Panc1 (cell line): ENCODE measurements at regions not wholly inside any gene's neighbourhood (a gene's known extent, or its start where the extent isn't known, plus 50 kb on each side); places are given as distances from the start of the nearest gene placed in this dataset.

ENCODE experiments used
- ATAC-seq: fragments of 200-7000 bp; cut with Tn5 transposase; 2 replicates; pipeline ENCODE4 v1.9.1; 2020; ENCODE audit warnings: mild to moderate bottlenecking, moderate library complexity
- BruUV-seq: library from RNA; stranded (reverse); fragments of 400-500 nt; replicated peaks from 2 replicates; lab custom pipeline; 2021; lab: Mats Ljungman, UMichigan
- CTCF ChIA-PET: fragments of 300-600 bp; sonication (Branson Sonifier 250); formaldehyde crosslinking; loops from one replicate; lab custom pipeline; 2022; ENCODE audit warnings: antibody characterized with exemption; lab: Charles Lee
- POLR2A ChIA-PET: fragments of 300-600 bp; sonication (Branson Sonifier 250); formaldehyde crosslinking; loops from one replicate; lab custom pipeline; 2022; ENCODE audit warnings: antibody characterized with exemption; lab: Charles Lee
- DNase-seq: peaks from one replicate; pipeline ENCODE4 v3.0.0-alpha.2; 2010; ENCODE audit warnings: low read depth, low spot score
- H3K27ac ChIP-seq: 2 replicates; pipeline ENCODE4 v1.5.1; 2011; ENCODE audit warnings: mild to moderate bottlenecking, low read length, inconsistent platforms
- H3K27me3 ChIP-seq: fragments of 200-500 bp; sonication (Bioruptor generic); 2 replicates; pipeline ENCODE4 v1.6.0; 2014; ENCODE audit warnings: low read length, inconsistent platforms; ENCODE audit not compliant: control insufficient read depth, insufficient read depth
- H3K36me3 ChIP-seq: fragments of 200-500 bp; sonication (Bioruptor generic); 2 replicates; pipeline ENCODE4 v1.5.1; 2014; ENCODE audit warnings: inconsistent platforms, mild to moderate bottlenecking, low read length, moderate library complexity; ENCODE audit not compliant: control insufficient read depth, insufficient read depth
- H3K4me1 ChIP-seq: 2 replicates; pipeline ENCODE4 v1.5.1; 2011; ENCODE audit warnings: inconsistent platforms, mild to moderate bottlenecking, low read length, moderate library complexity; ENCODE audit not compliant: control insufficient read depth, insufficient read depth
- H3K4me3 ChIP-seq, 2 experiments: 2 replicates each; pipeline ENCODE4 v1.5.1; 2011 to 2012; ENCODE audit warnings: low read depth in 2 of 2, low read length in 2 of 2, mild to moderate bottlenecking in 2 of 2, inconsistent platforms in 1 of 2, moderate library complexity in 1 of 2
- H3K9me3 ChIP-seq: fragments of 200-500 bp; sonication (Bioruptor generic); 2 replicates; pipeline ENCODE4 v1.5.1; 2014; ENCODE audit warnings: low read depth, mild to moderate bottlenecking, inconsistent platforms, low read length, moderate library complexity; ENCODE audit not compliant: control insufficient read depth, insufficient read depth
- CTCF ChIP-seq: fragments of 450-650 bp; IDR thresholded peaks from 2 replicates; pipeline ENCODE4 v1.5.1; 2017; ENCODE audit warnings: mild to moderate bottlenecking
- POLR2AphosphoS5 ChIP-seq: IDR thresholded peaks from 2 replicates; pipeline ENCODE4 v1.6.1; 2012; ENCODE audit warnings: mild to moderate bottlenecking, low read depth, low read length, moderate library complexity
- SIN3A ChIP-seq: IDR thresholded peaks from 2 replicates; pipeline ENCODE4 v1.6.1; 2012; ENCODE audit warnings: low read depth, mild to moderate bottlenecking, low read length, moderate library complexity, borderline replicate concordance; ENCODE audit not compliant: insufficient read depth
- TCF7L2 ChIP-seq: IDR thresholded peaks from 2 replicates; pipeline ENCODE4 v1.6.1; 2011; ENCODE audit warnings: mild to moderate bottlenecking, low read depth, low read length, inconsistent platforms
- in situ Hi-C: cut with HindIII; loops from 2 replicates; pipeline ENCODE4 v1.10.0; 2016; ENCODE audit warnings: low sequenced_read_pairs, low pct_unique_long_range_greater_than_20kb
- intact Hi-C: fragments of 100-400 bp; cut with micrococcal nuclease; formaldehyde crosslinking; loops from one replicate; pipeline ENCODE4 v1.10.0; 2022; ENCODE audit not compliant: unreplicated experiment
- TF ChIP-seq, protein P1 (sequence below), 2 experiments: IDR thresholded peaks; 2 replicates each; pipeline ENCODE4 v1.6.1; 2011 to 2012; ENCODE audit warnings: low read depth in 2 of 2, control low read depth in 1 of 2, low read length in 1 of 2, mild to moderate bottlenecking in 1 of 2, moderate library complexity in 1 of 2; ENCODE audit not compliant: insufficient read depth in 1 of 2

DNA sequence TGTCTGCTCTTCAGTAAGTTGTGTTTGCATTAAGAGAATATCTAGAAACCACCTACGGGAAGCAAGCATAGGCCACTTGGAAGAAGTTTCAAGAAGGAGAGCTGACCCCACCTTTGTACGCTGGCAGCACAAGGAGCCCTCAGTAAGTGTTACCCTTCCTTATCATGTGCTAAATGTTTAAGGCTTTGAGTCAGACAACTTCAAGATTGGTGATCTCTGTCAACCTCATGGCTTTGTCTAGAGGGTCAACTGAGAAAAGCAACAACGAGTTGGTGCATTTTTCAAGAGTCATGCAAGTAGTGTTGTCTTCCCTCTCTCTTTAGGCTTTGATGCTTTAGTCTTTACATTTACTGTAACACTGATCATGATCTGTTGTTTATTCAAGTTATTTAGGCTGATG is 53.2 kb upstream of the SPTLC3 start:
- Histone ChIP-seq H3K4me1 (no peaks in the 10 kb centered on the region), H3K4me3 (no peak overlapping the region), H3K27ac (no peak overlapping the region), H3K9me3 (no peaks in the 10 kb centered on the region), H3K27me3 (no peaks in the 10 kb centered on the region), H3K36me3 (no peaks in the 10 kb centered on the region)
- ChIA-PET POLR2A (no interaction called here), CTCF (no interaction called here)
- TF ChIP-seq POLR2AphosphoS5 (no peak), TCF7L2 (no peak), CTCF (no peak), SIN3A (no peak)
- TF ChIP-seq, protein P1, sequence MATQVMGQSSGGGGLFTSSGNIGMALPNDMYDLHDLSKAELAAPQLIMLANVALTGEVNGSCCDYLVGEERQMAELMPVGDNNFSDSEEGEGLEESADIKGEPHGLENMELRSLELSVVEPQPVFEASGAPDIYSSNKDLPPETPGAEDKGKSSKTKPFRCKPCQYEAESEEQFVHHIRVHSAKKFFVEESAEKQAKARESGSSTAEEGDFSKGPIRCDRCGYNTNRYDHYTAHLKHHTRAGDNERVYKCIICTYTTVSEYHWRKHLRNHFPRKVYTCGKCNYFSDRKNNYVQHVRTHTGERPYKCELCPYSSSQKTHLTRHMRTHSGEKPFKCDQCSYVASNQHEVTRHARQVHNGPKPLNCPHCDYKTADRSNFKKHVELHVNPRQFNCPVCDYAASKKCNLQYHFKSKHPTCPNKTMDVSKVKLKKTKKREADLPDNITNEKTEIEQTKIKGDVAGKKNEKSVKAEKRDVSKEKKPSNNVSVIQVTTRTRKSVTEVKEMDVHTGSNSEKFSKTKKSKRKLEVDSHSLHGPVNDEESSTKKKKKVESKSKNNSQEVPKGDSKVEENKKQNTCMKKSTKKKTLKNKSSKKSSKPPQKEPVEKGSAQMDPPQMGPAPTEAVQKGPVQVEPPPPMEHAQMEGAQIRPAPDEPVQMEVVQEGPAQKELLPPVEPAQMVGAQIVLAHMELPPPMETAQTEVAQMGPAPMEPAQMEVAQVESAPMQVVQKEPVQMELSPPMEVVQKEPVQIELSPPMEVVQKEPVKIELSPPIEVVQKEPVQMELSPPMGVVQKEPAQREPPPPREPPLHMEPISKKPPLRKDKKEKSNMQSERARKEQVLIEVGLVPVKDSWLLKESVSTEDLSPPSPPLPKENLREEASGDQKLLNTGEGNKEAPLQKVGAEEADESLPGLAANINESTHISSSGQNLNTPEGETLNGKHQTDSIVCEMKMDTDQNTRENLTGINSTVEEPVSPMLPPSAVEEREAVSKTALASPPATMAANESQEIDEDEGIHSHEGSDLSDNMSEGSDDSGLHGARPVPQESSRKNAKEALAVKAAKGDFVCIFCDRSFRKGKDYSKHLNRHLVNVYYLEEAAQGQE (IDR thresholded peaks at IDR 0.05; ENCODE audit: insufficient read depth in 1 of 2, low read depth in 2 of 2, low read length in 1 of 2), result no peak
- BruUV-seq, result no TSS peak
- in situ Hi-C loops (no loop called here), intact Hi-C loops (no loop called here)
- DNase-seq (no peak), ATAC-seq (no peak)

- no peak overlapping the region for H3K4me3 ChIP-seq
- POLR2A ChIA-PET, result no interaction called here
- CTCF ChIA-PET, result no interaction called here
- ATAC-seq, result no peak
- H3K27ac ChIP-seq, result no peak overlapping the region
- H3K36me3 ChIP-seq, result no peaks in the 10 kb centered on the region
- TF ChIP-seq, protein P1 (IDR thresholded peaks at IDR 0.05; ENCODE audit: insufficient read depth in 1 of 2, low read depth in 2 of 2, low read length in 1 of 2), result no peak
- no peak for TF ChIP-seq CTCF
- BruUV-seq, result no TSS peak
- intact Hi-C loops, result no loop called here
- H3K4me1 ChIP-seq, result no peaks in the 10 kb centered on the region
- no peaks in the 10 kb centered on the region for H3K9me3 ChIP-seq
- no peaks in the 10 kb centered on the region for H3K27me3 ChIP-seq
- in situ Hi-C loops, result no loop called here
- no peak for DNase-seq
Observed at GRCh38 chr20:12956303-12956702, 52.5 kb upstream of the SPTLC3 start.
